Femur (tissue), 1 donor: ENCODE measurements at regions not wholly inside any gene's neighbourhood (a gene's known extent, or its start where the extent isn't known, plus 50 kb on each side); places are given as distances from the start of the nearest gene placed in this dataset.
A peak's percentile ranks its signal among the peaks of the same experiment; 100 is the strongest.
"Not testable (repeated sequence)": the region's sequence is repeated elsewhere in the genome, so short reads cannot be mapped to it uniquely, and the experiment has no call there.

Experiments
- DNase-seq: peaks from one replicate; pipeline ENCODE4 v3.0.0-alpha.2; 2017

- DNase-seq, result peak; percentile 2
These were observed 635.0 kb downstream of the RPIA start for GRCh38 chr2:89326455-89326854.

GRCh38 chr2:89328790-89329189 is 637.3 kb downstream of the RPIA start:
- DNase-seq, result not testable (repeated sequence)
